H1 (cell line): ENCODE measurements at regions not wholly inside any gene's neighbourhood (a gene's known extent, or its start where the extent isn't known, plus 50 kb on each side); places are given as distances from the start of the nearest gene placed in this dataset.
"Not testable (repeated sequence)": the region's sequence is repeated elsewhere in the genome, so short reads cannot be mapped to it uniquely, and the experiment has no call there.

Experiments used
- CTCF ChIA-PET: fragments of 300-600 bp; sonication (Branson Sonifier 250); formaldehyde crosslinking; loops from one replicate; lab custom pipeline; 2021; ENCODE audit not compliant: partially characterized antibody; lab: Charles Lee
- POLR2A ChIA-PET: fragments of 300-600 bp; sonication (Branson Sonifier 250); formaldehyde crosslinking; loops from one replicate; lab custom pipeline; 2021; ENCODE audit warnings: inconsistent platforms; ENCODE audit not compliant: partially characterized antibody; lab: Charles Lee
- DNase-seq, 2 experiments: peaks; one replicate each; pipeline versions ENCODE4 v3.0.0 to v3.0.0-alpha.2; 2010 to 2022; ENCODE audit warnings: low spot score in 2 of 2, low read depth in 1 of 2, mixed read lengths in 1 of 2
- FAIRE-seq: peaks from 2 replicates; lab custom pipeline; 2011; peaks lifted over from hg19 to GRCh38; lab: Jason Lieb, UNC
- H2AFZ ChIP-seq: 2 replicates; pipeline ENCODE4 v1.8.1; 2012; ENCODE audit warnings: low read length, inconsistent platforms
- H2AK5ac ChIP-seq: 2 replicates; pipeline ENCODE4 v1.6.1; 2013; ENCODE audit warnings: low read depth, low read length
- H2BK120ac ChIP-seq: replicated peaks from 2 replicates; pipeline ENCODE3; 2013; ENCODE audit warnings: low read depth, low read length, inconsistent platforms
- H2BK12ac ChIP-seq: 2 replicates; pipeline ENCODE4 v1.6.1; 2013; ENCODE audit warnings: low read depth, low read length
- H2BK15ac ChIP-seq: 2 replicates; pipeline ENCODE4 v1.6.1; 2013; ENCODE audit warnings: low read length
- H2BK20ac ChIP-seq: 2 replicates; pipeline ENCODE4 v1.6.1; 2013; ENCODE audit warnings: low read length
- H2BK5ac ChIP-seq: 2 replicates; pipeline ENCODE4 v1.6.1; 2013; ENCODE audit warnings: low read depth, low read length
- H3K14ac ChIP-seq: 2 replicates; pipeline ENCODE4 v1.6.1; 2013; ENCODE audit warnings: inconsistent platforms; ENCODE audit not compliant: insufficient read length
- H3K18ac ChIP-seq: 2 replicates; pipeline ENCODE4 v1.6.1; 2013; ENCODE audit warnings: low read length; ENCODE audit errors: extremely low read depth
- H3K23ac ChIP-seq: 2 replicates; pipeline ENCODE4 v1.6.1; 2013; ENCODE audit warnings: inconsistent platforms; ENCODE audit not compliant: insufficient read length
- H3K23me2 ChIP-seq: 2 replicates; pipeline ENCODE4 v1.6.1; 2013; ENCODE audit warnings: low read depth, low read length
- H3K27ac ChIP-seq: 2 replicates; pipeline ENCODE4 v1.6.1; 2011; ENCODE audit warnings: low read depth, low read length, inconsistent platforms
- H3K27me3 ChIP-seq, 4 experiments: replicated peaks in 1 of 4; 1 replicate in 1 of 4; 2 replicates in 3 of 4; pipeline versions ENCODE4 v1.6.1 to v1.8.1; 2011 to 2013; ENCODE audit warnings: low read length in 3 of 4, mild to moderate bottlenecking in 3 of 4, inconsistent platforms in 2 of 4, mixed read lengths in 2 of 4, moderate library complexity in 1 of 4; ENCODE audit not compliant: control insufficient read depth in 3 of 4, insufficient read depth in 3 of 4; ENCODE audit errors: extremely low read depth in 1 of 4
- H3K36me3 ChIP-seq, 4 experiments: 2 replicates each; pipeline versions ENCODE4 v1.6.1 to v1.8.1; 2011 to 2013; ENCODE audit warnings: mild to moderate bottlenecking in 4 of 4, low read length in 3 of 4, moderate library complexity in 2 of 4, control low read depth in 1 of 4, inconsistent platforms in 1 of 4; ENCODE audit not compliant: insufficient read depth in 4 of 4, control insufficient read depth in 2 of 4
- H3K4ac ChIP-seq: replicated peaks from 2 replicates; pipeline ENCODE3; 2013; ENCODE audit warnings: low read length, low read depth, mixed read lengths, inconsistent platforms; ENCODE audit not compliant: insufficient read length
- H3K4me1 ChIP-seq, 4 experiments: replicated peaks in 1 of 4; 1 replicate in 1 of 4; 2 replicates in 3 of 4; pipeline versions ENCODE4 v1.6.1 to v1.8.1; 2011 to 2013; ENCODE audit warnings: low read length in 3 of 4, inconsistent platforms in 2 of 4, mixed read lengths in 1 of 4; ENCODE audit not compliant: insufficient read depth in 4 of 4, control insufficient read depth in 3 of 4
- H3K4me2 ChIP-seq, 2 experiments: 2 replicates each; pipeline versions ENCODE4 v1.6.1 to v1.8.1; 2011 to 2013; ENCODE audit warnings: low read depth in 2 of 2, low read length in 2 of 2, control low read depth in 1 of 2, inconsistent platforms in 1 of 2, mild to moderate bottlenecking in 1 of 2; ENCODE audit not compliant: insufficient read depth in 1 of 2
- H3K4me3 ChIP-seq, 4 experiments: fragments of 200-600, 300-600 bp in 1 of 4; sonication (generic), shearing (Covaris generic), sonication (Bioruptor Twin) in 1 of 4; 2 replicates each; pipeline versions ENCODE4 v1.5.1 to v1.8.1; 2011 to 2016; ENCODE audit warnings: low read length in 4 of 4, low read depth in 3 of 4, control low read depth in 2 of 4, inconsistent platforms in 2 of 4, mild to moderate bottlenecking in 2 of 4, mixed read lengths in 1 of 4, moderate library complexity in 1 of 4; ENCODE audit not compliant: insufficient read depth in 2 of 4; ENCODE audit errors: extremely low read depth in 1 of 4
- H3K56ac ChIP-seq: replicated peaks from 2 replicates; pipeline ENCODE3; 2013; ENCODE audit warnings: low read depth, mild to moderate bottlenecking, mixed read lengths, low read length, inconsistent platforms; ENCODE audit not compliant: insufficient read length
- H3K79me1 ChIP-seq: 2 replicates; pipeline ENCODE4 v1.6.1; 2013; ENCODE audit warnings: low read depth, low read length, control low read depth
- H3K79me2 ChIP-seq, 2 experiments: 2 replicates each; pipeline versions ENCODE4 v1.6.1 to v1.8.1; 2012 to 2013; ENCODE audit warnings: low read length in 2 of 2, mild to moderate bottlenecking in 2 of 2, inconsistent platforms in 1 of 2; ENCODE audit not compliant: insufficient read depth in 2 of 2, control insufficient read depth in 1 of 2
- H3K9ac ChIP-seq, 4 experiments: replicated peaks in 1 of 4; 1 replicate in 1 of 4; 2 replicates in 3 of 4; pipeline versions ENCODE4 v1.6.1 to v1.8.1; 2011 to 2013; ENCODE audit warnings: low read depth in 3 of 4, low read length in 3 of 4, control low read depth in 2 of 4, mild to moderate bottlenecking in 2 of 4, moderate library complexity in 2 of 4, inconsistent platforms in 1 of 4; ENCODE audit errors: extremely low read depth in 1 of 4
- H3K9me3 ChIP-seq, 2 experiments: 2 replicates each; pipeline versions ENCODE4 v1.6.1 to v1.8.1; 2012 to 2013; ENCODE audit warnings: mild to moderate bottlenecking in 2 of 2, moderate library complexity in 2 of 2, control low read depth in 1 of 2, inconsistent platforms in 1 of 2, low read depth in 1 of 2, low read length in 1 of 2, mixed read lengths in 1 of 2; ENCODE audit not compliant: insufficient read depth in 2 of 2
- H4K20me1 ChIP-seq, 2 experiments: replicated peaks in 1 of 2; 2 replicates each; pipeline versions ENCODE3 to v1.8.1; 2011 to 2013; ENCODE audit warnings: inconsistent platforms in 2 of 2, low read length in 2 of 2, mild to moderate bottlenecking in 1 of 2; ENCODE audit not compliant: insufficient read depth in 2 of 2, control insufficient read depth in 1 of 2
- H4K5ac ChIP-seq: 2 replicates; pipeline ENCODE4 v1.6.1; 2013; ENCODE audit warnings: low read length, low read depth, mixed read lengths, inconsistent platforms; ENCODE audit not compliant: insufficient read length
- H4K8ac ChIP-seq: 2 replicates; pipeline ENCODE4 v1.8.0; 2013; ENCODE audit warnings: mild to moderate bottlenecking, moderate library complexity, low read length, inconsistent platforms; ENCODE audit not compliant: insufficient read depth; ENCODE audit errors: extremely low read depth
- H4K91ac ChIP-seq: replicated peaks from 2 replicates; pipeline ENCODE3; 2013; ENCODE audit warnings: low read length, mixed read lengths, inconsistent platforms; ENCODE audit not compliant: insufficient read length
- SRF ChIP-seq: IDR thresholded peaks from 2 replicates; pipeline ENCODE4 v1.6.1; 2011; ENCODE audit warnings: mild to moderate bottlenecking, low read depth, low read length, moderate library complexity
- WGBS, 2 experiments: shearing (Covaris generic) in 1 of 2; methylation state at CpG; one replicate each; pipeline versions ENCODE4 v1.1.6 to v1.1.7; 2013 to 2015; ENCODE audit warnings: low lambda C conversion rate in 2 of 2, mixed read lengths in 2 of 2, inconsistent platforms in 1 of 2, low coverage in 1 of 2, missing lambda C conversion rate in 1 of 2; ENCODE audit not compliant: insufficient replicate concordance in 2 of 2, insufficient coverage in 1 of 2, insufficient read length in 1 of 2; ENCODE audit errors: extremely low coverage in 1 of 2, missing lambda C conversion rate in 1 of 2; 5-methylcytosine and 5-hydroxymethylcytosine counted together

DNA sequence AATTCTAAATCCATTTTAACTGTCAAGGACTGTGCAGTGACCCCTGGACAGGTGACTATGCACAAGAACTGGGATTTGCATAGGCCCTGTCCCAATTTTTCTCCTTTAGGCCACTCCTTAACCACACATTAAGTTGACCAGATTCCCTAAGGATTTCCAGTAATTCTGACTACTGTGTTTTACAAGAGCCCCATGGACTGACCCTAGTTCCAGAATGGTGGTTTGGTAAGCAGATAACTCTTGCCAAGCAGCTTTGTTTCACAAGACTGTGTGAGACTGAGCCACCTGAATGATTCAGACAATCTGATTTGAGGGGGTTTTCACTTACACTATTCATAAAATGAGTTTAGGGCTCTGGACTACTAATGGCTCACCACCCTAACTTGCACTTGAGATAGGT lies 535.8 kb downstream of the ZBBX start:
- no peak overlapping the region for H2BK12ac ChIP-seq
- H4K8ac ChIP-seq: no peak overlapping the region
- FAIRE-seq (no peak), DNase-seq (no peak)
- H2BK15ac ChIP-seq: no peak overlapping the region
- no peak overlapping the region for H3K56ac ChIP-seq
- H2AK5ac ChIP-seq: no peak overlapping the region
- H3K4me2 ChIP-seq: no peak overlapping the region
- H4K91ac ChIP-seq: no peak overlapping the region
- no peaks in the 10 kb centered on the region for H3K4me1 ChIP-seq
- TF ChIP-seq SRF: no peak
- H3K14ac ChIP-seq: no peak overlapping the region
- H3K23me2 ChIP-seq: no peaks in the 10 kb centered on the region
- H3K4ac ChIP-seq: no peak overlapping the region
- no peak overlapping the region for H2AFZ ChIP-seq
- H3K79me2 ChIP-seq: no peaks in the 10 kb centered on the region
- H3K4me3 ChIP-seq: no peak overlapping the region
- no peaks in the 10 kb centered on the region for H3K36me3 ChIP-seq
- POLR2A ChIA-PET: no interaction called here
- H4K20me1 ChIP-seq: no peaks in the 10 kb centered on the region
- H2BK20ac ChIP-seq: no peak overlapping the region
- peaks cover 0 to 9% of the 10 kb centered on the region in 2 experiments; a peak in 2 of 4 replicates for H3K9me3 ChIP-seq
- H4K5ac ChIP-seq: no peak overlapping the region
- H2BK5ac ChIP-seq: no peak overlapping the region
- H3K27ac ChIP-seq: no peak overlapping the region
- no peak overlapping the region for H3K23ac ChIP-seq
- H3K27me3 ChIP-seq: no peaks in the 10 kb centered on the region
- CTCF ChIA-PET: no interaction called here
- no peak overlapping the region for H2BK120ac ChIP-seq
- no peak overlapping the region for H3K9ac ChIP-seq
- no peaks in the 10 kb centered on the region for H3K79me1 ChIP-seq
- no peak overlapping the region for H3K18ac ChIP-seq

DNA sequence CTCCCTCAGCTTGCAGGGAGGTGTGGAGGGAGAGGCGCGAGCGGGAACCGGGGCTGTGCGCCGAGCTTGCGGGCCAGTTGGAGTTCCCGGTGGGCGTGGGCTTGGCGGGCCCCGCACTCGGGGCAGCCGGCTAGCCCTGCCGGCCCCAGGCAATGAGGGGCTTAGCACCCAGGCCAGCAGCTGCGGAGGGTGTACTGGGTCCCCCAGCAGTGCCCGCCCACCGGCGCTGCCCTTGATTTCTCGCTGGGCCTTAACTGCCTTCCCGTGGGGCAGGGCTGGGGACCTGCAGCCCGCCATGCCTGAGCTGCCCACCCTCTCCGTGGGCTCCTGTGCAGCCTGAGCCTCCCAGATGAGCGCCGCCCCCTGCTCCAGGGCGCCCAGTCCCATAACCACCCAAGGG lies 537.3 kb downstream of the ZBBX start:
- WGBS, 2 experiments: 96% methylated on average over 4 of the region's 25 CpGs; no CpG with 5 or more reads in 1 of the 2 experiments
- H3K79me2 ChIP-seq, H3K23ac ChIP-seq, H3K79me1 ChIP-seq, DNase-seq, H3K27me3 ChIP-seq, H3K4ac ChIP-seq, H2AFZ ChIP-seq, POLR2A ChIA-PET, H3K4me3 ChIP-seq, H2BK20ac ChIP-seq, H2BK5ac ChIP-seq, H2AK5ac ChIP-seq, H4K91ac ChIP-seq, H3K4me2 ChIP-seq, H3K9me3 ChIP-seq, H3K4me1 ChIP-seq, FAIRE-seq, H4K5ac ChIP-seq, H4K8ac ChIP-seq, H3K23me2 ChIP-seq, H3K18ac ChIP-seq, H2BK120ac ChIP-seq, H4K20me1 ChIP-seq, H3K56ac ChIP-seq, H2BK15ac ChIP-seq, H2BK12ac ChIP-seq, H3K36me3 ChIP-seq, H3K9ac ChIP-seq, H3K14ac ChIP-seq, H3K27ac ChIP-seq: not testable (repeated sequence)
- CTCF ChIA-PET: interaction anchor here (1.5 kb wide), 1 partner anchor 277 kb away, joined by 3 read pairs; no protein-coding TSS in a partner anchor
